ENCODE measurements at regions not wholly inside any gene's neighbourhood (a gene's known extent, or its start where the extent isn't known, plus 50 kb on each side); places are given as distances from the start of the nearest gene placed in this dataset.
A peak's percentile ranks its signal among the peaks of the same experiment; 100 is the strongest.

- DNase-seq = peak; percentile 40
- no peak overlapping the region for H3K27ac ChIP-seq (ENCODE audit: low read depth, low read length)
- H3K4me3 ChIP-seq (ENCODE audit: low read length) = no peak overlapping the region
- TF ChIP-seq CTCF (conservative IDR thresholded peaks at IDR 0.05) = no peak
- no peak overlapping the region for H3K4me3 Mint-ChIP-seq
- H3K4me1 ChIP-seq (ENCODE audit: control insufficient read depth, insufficient read depth, low read length) = no peaks in the 10 kb centered on the region
- H3K9me3 ChIP-seq (ENCODE audit: control insufficient read depth, low read length) = no peaks in the 10 kb centered on the region
- no peaks in the 10 kb centered on the region for H3K9me3 Mint-ChIP-seq
- H3K4me1 Mint-ChIP-seq = peaks cover 8% of the 10 kb centered on the region
- H3K27ac Mint-ChIP-seq = no peak overlapping the region
- H3K27me3 ChIP-seq (ENCODE audit: control insufficient read depth, insufficient read depth, low read length, poor library complexity, severe bottlenecking) = peaks cover 5% of the 10 kb centered on the region
- 89 to 95% methylated on average over 3 of the region's 3 CpGs for WGBS, 2 experiments (ENCODE audit: insufficient coverage in 1 of 2, insufficient read length in 1 of 2)
- H3K36me3 Mint-ChIP-seq (ENCODE audit: low read depth) = no peaks in the 10 kb centered on the region
- peaks cover 14% of the 10 kb centered on the region for H3K27me3 Mint-ChIP-seq (ENCODE audit: insufficient read depth)
- H3K36me3 ChIP-seq (ENCODE audit: control insufficient read depth, insufficient read depth, low read length) = no peaks in the 10 kb centered on the region
- H3K9ac ChIP-seq (ENCODE audit: extremely low read depth, low read length, poor library complexity, severe bottlenecking) = no peak overlapping the region
Observed at GRCh38 chr11:116509551-116509950, 263.2 kb downstream of the BUD13 start.

GRCh38 chr11:116507849-116508695 is 264.7 kb downstream of the BUD13 start:
- Histone ChIP-seq H3K4me3 (ENCODE audit: low read length) (no peak overlapping the region), H3K4me1 (ENCODE audit: control insufficient read depth, insufficient read depth, low read length) (no peaks in the 10 kb centered on the region), H3K27ac (ENCODE audit: low read depth, low read length) (no peak overlapping the region), H3K36me3 (ENCODE audit: control insufficient read depth, insufficient read depth, low read length) (no peaks in the 10 kb centered on the region), H3K9me3 (ENCODE audit: control insufficient read depth, low read length) (no peaks in the 10 kb centered on the region), H3K9ac (ENCODE audit: extremely low read depth, low read length, poor library complexity, severe bottlenecking) (no peak overlapping the region), H3K27me3 (ENCODE audit: control insufficient read depth, insufficient read depth, low read length, poor library complexity, severe bottlenecking) (peaks cover 5% of the 10 kb centered on the region)
- Mint-ChIP-seq H3K4me1 (peaks cover 8% of the 10 kb centered on the region), H3K36me3 (ENCODE audit: low read depth) (no peaks in the 10 kb centered on the region), H3K4me3 (no peak overlapping the region), H3K27ac (no peak overlapping the region), H3K27me3 (ENCODE audit: insufficient read depth) (peaks cover 12% of the 10 kb centered on the region), H3K9me3 (no peaks in the 10 kb centered on the region)
- TF ChIP-seq CTCF (conservative IDR thresholded peaks at IDR 0.05) = no peak
- DNase-seq = peak; percentile 29
- whole genome bisulfite sequencing, 2 experiments (ENCODE audit: insufficient coverage in 1 of 2, insufficient read length in 1 of 2) = 86 to 87% methylated on average over 5 to 8 of the region's 8 CpGs

GRCh38 chr11:116507016-116507415 is 265.8 kb downstream of the BUD13 start:
- Mint-ChIP-seq H3K4me1 (peaks cover 8% of the 10 kb centered on the region), H3K4me3 (no peak overlapping the region), H3K27ac (no peak overlapping the region), H3K9me3 (no peaks in the 10 kb centered on the region), H3K36me3 (ENCODE audit: low read depth) (no peaks in the 10 kb centered on the region), H3K27me3 (ENCODE audit: insufficient read depth) (peaks cover 20% of the 10 kb centered on the region)
- peaks cover 5% of the 10 kb centered on the region for H3K27me3 ChIP-seq (ENCODE audit: control insufficient read depth, insufficient read depth, low read length, poor library complexity, severe bottlenecking)
- no peaks in the 10 kb centered on the region for H3K9me3 ChIP-seq (ENCODE audit: control insufficient read depth, low read length)
- TF ChIP-seq CTCF (conservative IDR thresholded peaks at IDR 0.05) = no peak
- no peak overlapping the region for H3K4me3 ChIP-seq (ENCODE audit: low read length)
- H3K36me3 ChIP-seq (ENCODE audit: control insufficient read depth, insufficient read depth, low read length) = no peaks in the 10 kb centered on the region
- no peaks in the 10 kb centered on the region for H3K4me1 ChIP-seq (ENCODE audit: control insufficient read depth, insufficient read depth, low read length)
- H3K27ac ChIP-seq (ENCODE audit: low read depth, low read length) = no peak overlapping the region
- H3K9ac ChIP-seq (ENCODE audit: extremely low read depth, low read length, poor library complexity, severe bottlenecking) = no peak overlapping the region
- DNase-seq = peak; percentile 11
- WGBS, 2 experiments (ENCODE audit: insufficient coverage in 1 of 2, insufficient read length in 1 of 2) = 89 to 100% methylated on average over 2 to 4 of the region's 4 CpGs

Measured in endodermal cell (in vitro differentiated cells).